Stimulated activated CD4-positive, alpha-beta T cell treated with anti-CD3 and anti-CD28 coated beads, TNF-alpha, amount 100 ng/mL, for 4 hours (primary cell): ENCODE measurements at regions not wholly inside any gene's neighbourhood (a gene's known extent, or its start where the extent isn't known, plus 50 kb on each side); places are given as distances from the start of the nearest gene placed in this dataset.

Experiments
- DNase-seq, 3 experiments: peaks; one replicate each; pipeline ENCODE4 v3.0.0-alpha.2; 2020; ENCODE audit warnings: low read depth in 3 of 3

GRCh38 chr2:201968476-201968875 lies 65.2 kb upstream of the FZD7 start:
- DNase-seq: no peak

- DNase-seq: no peak
Observed at GRCh38 chr2:201969241-201969937, 64.3 kb upstream of the FZD7 start.

DNA sequence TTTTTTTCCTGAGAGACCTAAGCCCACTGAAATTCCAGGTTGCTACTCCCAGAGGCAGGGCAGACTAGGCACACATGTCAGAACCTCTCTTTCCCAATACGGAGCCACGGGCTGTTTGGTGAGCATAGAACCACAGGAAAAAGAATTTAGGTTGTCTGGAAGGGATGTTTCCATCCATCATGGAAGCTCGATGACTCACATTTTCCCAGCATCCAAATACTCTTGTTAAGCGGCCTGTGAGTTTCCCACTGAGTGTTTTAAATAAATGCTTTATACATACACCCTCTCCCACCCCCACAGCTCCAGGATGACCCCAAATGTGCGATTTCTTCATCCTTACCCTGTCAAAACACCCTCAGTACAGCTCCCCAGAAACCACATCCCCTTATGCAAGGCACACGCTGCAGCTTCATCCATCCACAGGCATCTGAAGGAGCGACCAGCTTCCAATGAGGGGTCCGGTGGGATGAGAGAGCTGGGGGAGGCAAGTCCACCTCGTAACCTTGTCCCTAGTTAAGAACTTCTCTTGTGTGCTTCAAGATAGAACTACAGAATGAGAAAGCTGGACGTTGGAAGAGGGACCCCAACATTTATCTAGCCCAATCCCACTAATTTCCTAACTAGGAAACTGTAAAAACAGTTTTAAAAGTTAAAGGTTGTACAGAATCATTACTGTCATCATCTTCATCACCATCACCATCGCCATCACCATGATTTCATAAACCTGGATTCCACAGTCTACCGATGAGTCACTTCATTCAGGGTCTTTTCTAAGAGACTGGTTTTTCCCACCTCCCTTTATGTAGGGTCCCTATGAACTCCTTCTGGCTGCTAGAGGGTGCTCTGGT lies 63.5 kb upstream of the FZD7 start:
- DNase-seq: no peak

GRCh38 chr2:201970786-201971108 lies 62.9 kb upstream of the FZD7 start:
- DNase-seq: no peak

GRCh38 chr2:201971531-201972228 lies 62.0 kb upstream of the FZD7 start:
- no peak for DNase-seq

GRCh38 chr2:201972621-201973255 lies 60.9 kb upstream of the FZD7 start:
- no peak for DNase-seq

DNA sequence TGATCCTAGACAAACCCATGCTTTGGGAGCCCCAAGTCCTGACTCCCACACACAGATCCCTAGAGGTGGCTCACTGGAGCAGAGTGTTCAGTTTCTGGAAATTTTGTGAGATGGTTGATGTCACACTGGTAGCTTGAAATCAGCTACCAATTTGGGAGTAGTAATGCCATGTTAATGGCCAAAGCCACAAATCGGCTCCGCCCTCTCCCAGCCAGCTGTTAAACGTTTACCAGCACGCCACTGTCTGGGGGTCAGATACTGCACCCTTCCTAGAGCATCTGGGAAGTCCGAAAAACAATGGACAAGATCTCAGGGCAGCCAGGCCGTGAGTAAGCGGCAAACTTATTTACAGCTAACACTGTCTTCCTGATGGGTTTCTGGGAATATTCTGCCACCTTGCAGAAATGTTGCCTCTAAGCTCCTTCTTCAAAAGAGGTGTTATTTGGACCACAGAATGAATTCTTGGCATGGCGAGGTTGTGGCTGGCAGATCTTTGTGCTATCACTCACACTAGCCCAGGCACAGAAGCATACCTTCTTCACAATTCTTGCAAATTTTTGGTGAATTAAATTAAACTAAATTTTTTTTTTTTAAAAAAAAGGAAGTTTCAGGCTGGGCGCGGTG lies 60.2 kb upstream of the FZD7 start:
- DNase-seq: no peak

DNA sequence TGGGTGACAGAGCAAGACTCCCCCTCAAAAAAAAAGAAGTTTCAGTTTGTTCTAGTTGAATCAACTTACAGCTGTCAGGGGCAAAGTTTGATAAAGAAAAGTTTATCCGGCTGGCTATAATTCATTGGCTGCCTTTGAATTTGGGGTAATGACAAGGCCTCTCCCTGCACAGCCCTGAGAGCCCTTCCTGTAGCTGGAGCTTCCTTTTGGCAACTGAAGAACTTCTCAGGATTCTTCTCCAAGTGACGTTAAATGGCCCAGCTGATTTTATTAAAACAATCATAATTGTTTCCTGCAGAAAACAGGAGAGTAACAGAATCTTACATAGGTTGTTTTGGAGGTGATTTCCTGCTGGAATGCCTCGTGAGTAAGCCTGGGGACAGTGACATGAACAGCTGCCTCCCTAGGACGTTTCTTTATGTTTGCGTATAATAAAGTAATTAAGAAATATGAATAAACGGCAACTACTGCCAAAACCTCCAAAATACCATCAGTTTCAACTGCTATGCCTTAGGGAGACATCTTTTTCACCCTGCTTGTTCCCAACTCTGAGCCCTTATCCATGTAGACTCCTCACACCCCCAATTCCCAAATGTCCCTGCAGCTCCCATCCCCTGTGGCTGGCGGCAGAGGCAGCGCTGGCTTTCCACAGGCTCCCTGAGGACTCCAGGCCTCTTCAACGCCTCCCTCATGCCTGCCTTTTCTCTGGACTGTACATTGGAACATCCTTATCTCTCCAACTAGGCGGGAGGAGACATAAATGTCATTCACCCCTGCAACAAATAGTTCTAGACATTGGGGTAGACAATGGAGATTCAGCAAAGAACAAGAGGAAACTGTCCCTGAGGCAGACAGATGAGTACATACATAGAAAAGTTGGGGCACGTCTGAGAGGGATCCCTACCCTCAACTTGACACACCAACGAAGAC lies 59.2 kb upstream of the FZD7 start:
- DNase-seq: no peak

DNA sequence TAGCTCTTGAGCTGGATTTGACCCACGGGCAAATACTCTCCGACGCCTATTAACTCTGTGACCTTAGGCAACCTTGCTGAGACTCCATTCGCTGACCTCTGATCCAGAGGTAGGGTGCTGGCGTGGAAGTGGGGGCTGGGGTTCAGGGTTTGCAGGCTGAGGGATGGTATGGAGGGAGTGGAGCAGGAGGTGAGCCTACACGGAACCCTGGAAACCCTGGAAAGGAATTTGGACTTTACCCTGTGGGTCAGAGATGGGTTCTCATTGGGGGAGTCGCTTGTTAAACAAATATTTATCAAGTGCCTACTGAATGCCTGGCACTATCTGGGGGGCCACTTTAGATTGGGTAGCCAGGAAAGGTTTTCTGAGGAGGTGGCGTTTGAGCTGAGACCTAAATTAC lies 58.2 kb upstream of the FZD7 start:
- DNase-seq: no peak

DNA sequence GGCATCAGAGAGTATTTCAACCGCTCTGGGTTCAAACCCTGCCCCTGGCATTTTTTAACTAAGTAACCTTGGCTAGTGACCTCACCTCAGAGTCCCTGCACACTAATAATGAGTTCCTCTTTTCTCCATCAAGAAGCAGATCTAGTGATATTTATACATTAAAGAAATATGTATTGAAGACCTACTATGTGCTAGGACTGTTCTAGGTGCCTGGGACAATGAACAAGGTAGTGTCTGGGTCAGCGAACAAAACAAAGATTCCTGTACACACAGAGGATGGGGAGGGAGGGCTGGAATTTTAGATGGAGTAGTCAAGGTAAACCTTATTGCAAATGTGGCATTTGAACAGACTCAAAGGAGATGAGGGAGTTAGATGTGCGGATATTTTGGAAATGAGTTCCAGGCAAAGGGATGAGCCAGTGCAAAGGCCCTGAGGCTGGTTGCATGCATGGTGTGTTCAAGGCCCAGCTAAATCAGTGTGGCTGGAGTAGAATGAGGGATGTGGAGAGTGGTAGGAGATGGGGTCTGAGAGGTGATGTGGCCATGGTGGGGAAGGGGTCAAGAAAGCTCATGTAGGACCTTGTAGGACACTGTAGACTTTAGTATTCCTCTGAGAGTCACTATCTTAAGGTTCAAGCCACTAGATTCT lies 57.6 kb upstream of the FZD7 start:
- DNase-seq: no peak

DNA sequence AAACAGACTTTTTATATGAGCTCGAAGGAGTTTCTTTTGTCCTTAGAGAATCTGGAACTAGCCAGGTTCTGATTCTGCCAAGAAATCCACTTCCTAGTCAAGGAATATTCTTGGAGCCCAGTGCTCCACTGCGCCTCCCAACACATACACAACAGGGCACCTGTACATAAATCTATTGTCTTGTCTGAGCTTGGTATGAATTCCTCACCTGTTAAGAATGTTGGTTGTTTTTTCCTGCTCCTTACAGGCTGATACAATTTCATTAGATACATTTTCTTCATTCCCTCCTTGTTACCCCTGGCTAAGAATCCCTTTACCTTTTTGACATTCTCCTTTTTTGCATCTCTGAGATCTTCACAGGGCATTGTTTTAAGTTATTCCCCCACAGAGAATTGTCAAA lies 56.0 kb upstream of the FZD7 start:
- DNase-seq: no peak

- no peak for DNase-seq
Observed at GRCh38 chr2:201978333-201978732, 55.3 kb upstream of the FZD7 start.

DNA sequence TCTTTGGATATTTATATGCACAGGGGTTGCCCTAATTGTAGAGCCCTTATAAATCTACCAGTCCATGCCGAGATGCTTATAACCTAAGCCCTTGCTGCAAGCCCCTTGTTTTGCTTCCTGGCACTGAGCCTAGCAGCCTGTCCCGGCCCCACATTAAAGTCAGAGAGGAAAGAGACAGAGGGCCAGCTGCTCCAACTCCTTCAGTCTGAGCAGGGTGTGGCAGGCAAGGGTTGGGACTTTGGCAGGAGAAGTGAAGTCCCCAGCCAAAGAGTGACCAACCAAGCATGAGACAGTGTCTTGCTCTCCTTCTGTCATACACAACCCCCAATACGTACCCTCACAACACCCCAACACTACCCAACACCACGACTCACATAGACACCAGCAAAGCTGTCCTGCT lies 54.7 kb upstream of the FZD7 start:
- no peak for DNase-seq

GRCh38 chr2:201980389-201980821 lies 53.2 kb upstream of the FZD7 start:
- no peak for DNase-seq

- no peak for DNase-seq
Observed at GRCh38 chr2:201980946-201981345, 52.7 kb upstream of the FZD7 start.

- no peak for DNase-seq
Observed at GRCh38 chr2:201983174-201983573, 50.5 kb upstream of the FZD7 start.

DNA sequence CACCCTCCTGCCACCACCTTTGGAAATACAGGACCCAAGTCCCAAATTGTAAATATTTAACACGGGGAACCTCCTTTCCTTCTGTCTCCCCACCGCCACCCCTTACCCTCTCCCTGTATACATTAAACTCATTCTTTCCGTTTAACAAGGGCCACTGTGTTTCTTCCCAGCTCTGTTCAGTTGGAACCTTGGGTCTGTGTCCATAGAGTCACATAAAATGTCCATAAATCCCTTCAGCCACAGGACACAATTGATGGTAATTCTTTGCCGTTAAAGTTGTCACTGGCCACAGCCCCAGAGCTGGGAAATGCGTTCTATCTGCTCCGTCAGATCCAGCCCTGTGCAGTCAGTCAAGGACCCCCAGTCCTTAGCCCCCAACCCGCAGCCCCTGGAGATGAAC lies 49.9 kb upstream of the FZD7 start:
- DNase-seq: no peak
